GM23338 (cell line): ENCODE measurements at regions not wholly inside any gene's neighbourhood (a gene's known extent, or its start where the extent isn't known, plus 50 kb on each side); places are given as distances from the start of the nearest gene placed in this dataset.

Experiments used
- ATAC-seq: fragments of 200-7000 bp; cut with Tn5 transposase; 3 replicates; pipeline ENCODE4 v1.9.1; 2020
- DNase-seq: peaks from one replicate; pipeline ENCODE4 v3.0.0-alpha.2; 2015; ENCODE audit warnings: low spot score
- H2AFZ ChIP-seq: fragments of 200-600 bp; sonication (generic); 2 replicates; pipeline ENCODE4 v1.8.0; 2016; ENCODE audit warnings: antibody characterized with exemption, mild to moderate bottlenecking, moderate library complexity
- H3F3A ChIP-seq: fragments of 200-600 bp; sonication (generic); replicated peaks from 2 replicates; pipeline ENCODE4 v1.8.0; 2017; ENCODE audit warnings: antibody characterized with exemption, mixed run types, low read depth
- H3K27ac ChIP-seq: fragments of 200-600 bp; sonication (generic); 2 replicates; pipeline ENCODE4 v1.6.1; 2016; ENCODE audit warnings: low read depth
- H3K27me3 ChIP-seq: fragments of 200-600 bp; sonication (generic); 2 replicates; pipeline ENCODE4 v1.8.0; 2016; ENCODE audit warnings: mild to moderate bottlenecking, mixed run types, moderate library complexity; ENCODE audit not compliant: insufficient read depth
- H3K36me3 ChIP-seq: fragments of 200-600 bp; sonication (generic); 2 replicates; pipeline ENCODE4 v1.8.0; 2016; ENCODE audit warnings: mild to moderate bottlenecking; ENCODE audit not compliant: insufficient read depth
- H3K4me1 ChIP-seq: fragments of 200-600 bp; sonication (generic); 2 replicates; pipeline ENCODE4 v1.8.0; 2016; ENCODE audit warnings: mild to moderate bottlenecking, moderate library complexity; ENCODE audit not compliant: insufficient read depth
- H3K4me2 ChIP-seq: fragments of 200-600 bp; sonication (generic); 2 replicates; pipeline ENCODE4 v1.7.1; 2017; ENCODE audit warnings: mixed run types
- H3K4me3 ChIP-seq: fragments of 200-600 bp; sonication (generic); 2 replicates; pipeline ENCODE4 v1.6.1; 2016; ENCODE audit warnings: mixed run types
- H3K79me2 ChIP-seq: fragments of 200-600 bp; sonication (generic); replicated peaks from 2 replicates; pipeline ENCODE4 v1.8.0; 2017; ENCODE audit warnings: mild to moderate bottlenecking; ENCODE audit not compliant: insufficient read depth
- H3K9me2 ChIP-seq: fragments of 200-600 bp; sonication (generic); 2 replicates; pipeline ENCODE4 v1.8.0; 2017; ENCODE audit not compliant: insufficient read depth
- H4K20me1 ChIP-seq: fragments of 200-600 bp; sonication (generic); replicated peaks from 2 replicates; pipeline ENCODE4 v1.8.0; 2017; ENCODE audit warnings: mild to moderate bottlenecking; ENCODE audit not compliant: insufficient read depth
- H3K27ac Mint-ChIP-seq: 2 replicates; pipeline ENCODE4 v1.8.0; 2020; ENCODE audit warnings: inconsistent platforms, mild to moderate bottlenecking, moderate library complexity, mixed read lengths
- H3K27me3 Mint-ChIP-seq: 3 replicates; pipeline ENCODE4 v1.8.0; 2022; ENCODE audit warnings: low read depth, mild to moderate bottlenecking, moderate library complexity, mixed read lengths, inconsistent platforms; ENCODE audit not compliant: insufficient read depth, poor library complexity
- H3K36me3 Mint-ChIP-seq: 3 replicates; pipeline ENCODE4 v1.8.0; 2021; ENCODE audit warnings: low read depth, mild to moderate bottlenecking, inconsistent platforms, moderate library complexity, mixed read lengths
- H3K4me1 Mint-ChIP-seq: 3 replicates; pipeline ENCODE4 v1.8.0; 2020; ENCODE audit warnings: mild to moderate bottlenecking, inconsistent platforms, mixed read lengths
- H3K4me3 Mint-ChIP-seq: 3 replicates; pipeline ENCODE4 v1.8.0; 2021; ENCODE audit warnings: moderate library complexity, mild to moderate bottlenecking, inconsistent platforms, mixed read lengths
- H3K9me3 Mint-ChIP-seq: 3 replicates; pipeline ENCODE4 v1.8.0; 2020; ENCODE audit warnings: moderate library complexity, mild to moderate bottlenecking, inconsistent platforms, mixed read lengths
- CREB1 ChIP-seq: fragments of 250-450 bp; sonication (Bioruptor Pico); IDR thresholded peaks from 2 replicates; pipeline ENCODE4 v1.5.0; 2020; ENCODE audit warnings: low read depth, mild to moderate bottlenecking, moderate library complexity
- EZH2 ChIP-seq: fragments of 200-600 bp; sonication (generic); IDR thresholded peaks from one replicate; pipeline ENCODE4 v1.8.0; 2017; ENCODE audit warnings: antibody characterized with exemption, mild to moderate bottlenecking, low read depth; ENCODE audit not compliant: unreplicated experiment
- EZH2phosphoT487 ChIP-seq: fragments of 200-600 bp; sonication (generic); IDR thresholded peaks from one replicate; pipeline ENCODE4 v1.8.1; 2018; ENCODE audit warnings: antibody characterized with exemption; ENCODE audit not compliant: unreplicated experiment
- JUNB ChIP-seq: IDR thresholded peaks from one replicate; pipeline ENCODE4 v1.6.1; 2016; ENCODE audit warnings: antibody characterized with exemption; ENCODE audit not compliant: unreplicated experiment
- NANOG ChIP-seq: IDR thresholded peaks from 2 replicates; pipeline ENCODE4 v1.6.1; 2016; ENCODE audit warnings: antibody characterized with exemption, borderline replicate concordance
- POLR2AphosphoS5 ChIP-seq: IDR thresholded peaks from 2 replicates; pipeline ENCODE4 v1.6.1; 2016; ENCODE audit warnings: antibody characterized with exemption, low read depth
- STAT1 ChIP-seq: IDR thresholded peaks from one replicate; pipeline ENCODE4 v1.6.1; 2016; ENCODE audit warnings: antibody characterized with exemption; ENCODE audit not compliant: unreplicated experiment
- ZNF114 ChIP-seq: fragments of 250-450 bp; sonication (Bioruptor Pico); IDR thresholded peaks from 2 replicates; pipeline ENCODE4 v1.5.0; 2020; ENCODE audit warnings: mild to moderate bottlenecking, moderate library complexity
- ZNF331 ChIP-seq: fragments of 250-450 bp; sonication (Bioruptor Pico); IDR thresholded peaks from 2 replicates; pipeline ENCODE4 v1.5.0; 2020; ENCODE audit warnings: low read depth, mild to moderate bottlenecking, moderate library complexity
- ZNF462 ChIP-seq: fragments of 250-450 bp; sonication (Bioruptor Pico); IDR thresholded peaks from 2 replicates; pipeline ENCODE4 v1.5.0; 2020; ENCODE audit warnings: mild to moderate bottlenecking, moderate library complexity
- TF ChIP-seq, protein P1 (sequence below): IDR thresholded peaks from 2 replicates; pipeline ENCODE4 v1.6.1; 2016; ENCODE audit warnings: antibody characterized with exemption
- TF ChIP-seq, protein P2 (sequence below), 2 experiments: fragments of 200-600 bp in 1 of 2; sonication (generic) in 1 of 2; conservative IDR thresholded peaks; 2 replicates each; pipeline versions ENCODE4 v1.5.1 to v1.6.1; 2016 to 2017; ENCODE audit warnings: antibody characterized with exemption in 2 of 2, low read depth in 2 of 2, mild to moderate bottlenecking in 2 of 2, moderate library complexity in 1 of 2
- TF ChIP-seq, protein P3 (sequence below): IDR thresholded peaks from one replicate; pipeline ENCODE4 v1.6.1; 2018; ENCODE audit warnings: antibody characterized with exemption; ENCODE audit not compliant: unreplicated experiment

DNA sequence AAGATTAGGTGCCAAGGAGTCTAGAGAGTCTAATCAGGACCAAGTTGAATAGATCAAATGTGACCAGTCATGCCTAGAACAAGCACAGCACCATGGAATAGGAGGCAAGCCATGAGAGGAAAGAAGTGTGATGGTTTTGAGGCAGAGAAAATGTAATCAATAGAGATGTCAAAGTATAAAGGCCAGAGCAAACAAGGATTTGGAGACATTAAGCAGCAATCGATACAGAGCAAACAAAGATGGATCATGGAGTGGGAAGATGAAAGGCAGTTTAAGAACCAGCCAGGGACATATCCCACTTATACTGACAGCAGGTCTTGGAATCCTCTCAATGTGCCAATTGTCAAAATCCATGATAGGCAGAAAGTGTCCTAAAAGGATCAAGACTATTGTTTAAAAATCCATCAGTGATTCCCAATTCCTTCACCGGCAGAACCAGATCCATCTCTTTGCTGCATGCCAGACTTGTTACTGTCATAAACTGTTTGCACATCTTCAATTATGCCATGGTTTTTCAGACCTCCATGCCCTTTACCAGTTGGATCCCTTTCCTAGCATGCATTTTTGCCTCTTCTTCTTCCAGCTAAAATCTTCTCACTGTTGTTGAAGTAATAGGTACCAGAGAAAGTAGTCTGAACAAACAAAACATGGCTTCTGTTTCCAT, 520.7 kb upstream of the ARX start:
- no peak overlapping the region for H3K27ac Mint-ChIP-seq
- no peak overlapping the region for H3K4me2 ChIP-seq
- no peaks in the 10 kb centered on the region for H3K36me3 ChIP-seq
- H3K36me3 Mint-ChIP-seq, result no peaks in the 10 kb centered on the region
- no peak overlapping the region for H2AFZ ChIP-seq
- no peak overlapping the region for H3K4me3 Mint-ChIP-seq
- H3K9me3 Mint-ChIP-seq, result no peaks in the 10 kb centered on the region; the same call in 2 of the 3 replicates
- TF ChIP-seq, protein P1, sequence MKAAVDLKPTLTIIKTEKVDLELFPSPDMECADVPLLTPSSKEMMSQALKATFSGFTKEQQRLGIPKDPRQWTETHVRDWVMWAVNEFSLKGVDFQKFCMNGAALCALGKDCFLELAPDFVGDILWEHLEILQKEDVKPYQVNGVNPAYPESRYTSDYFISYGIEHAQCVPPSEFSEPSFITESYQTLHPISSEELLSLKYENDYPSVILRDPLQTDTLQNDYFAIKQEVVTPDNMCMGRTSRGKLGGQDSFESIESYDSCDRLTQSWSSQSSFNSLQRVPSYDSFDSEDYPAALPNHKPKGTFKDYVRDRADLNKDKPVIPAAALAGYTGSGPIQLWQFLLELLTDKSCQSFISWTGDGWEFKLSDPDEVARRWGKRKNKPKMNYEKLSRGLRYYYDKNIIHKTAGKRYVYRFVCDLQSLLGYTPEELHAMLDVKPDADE, result no peak
- TF ChIP-seq ZNF114 (CRISPR knock-in tag) (no peak), STAT1 (no peak), EZH2phosphoT487 (no peak), JUNB (no peak), CREB1 (CRISPR knock-in tag) (no peak), NANOG (no peak), ZNF331 (CRISPR knock-in tag) (no peak), EZH2 (no peak), POLR2AphosphoS5 (no peak), ZNF462 (CRISPR knock-in tag) (no peak)
- TF ChIP-seq, protein P2, sequence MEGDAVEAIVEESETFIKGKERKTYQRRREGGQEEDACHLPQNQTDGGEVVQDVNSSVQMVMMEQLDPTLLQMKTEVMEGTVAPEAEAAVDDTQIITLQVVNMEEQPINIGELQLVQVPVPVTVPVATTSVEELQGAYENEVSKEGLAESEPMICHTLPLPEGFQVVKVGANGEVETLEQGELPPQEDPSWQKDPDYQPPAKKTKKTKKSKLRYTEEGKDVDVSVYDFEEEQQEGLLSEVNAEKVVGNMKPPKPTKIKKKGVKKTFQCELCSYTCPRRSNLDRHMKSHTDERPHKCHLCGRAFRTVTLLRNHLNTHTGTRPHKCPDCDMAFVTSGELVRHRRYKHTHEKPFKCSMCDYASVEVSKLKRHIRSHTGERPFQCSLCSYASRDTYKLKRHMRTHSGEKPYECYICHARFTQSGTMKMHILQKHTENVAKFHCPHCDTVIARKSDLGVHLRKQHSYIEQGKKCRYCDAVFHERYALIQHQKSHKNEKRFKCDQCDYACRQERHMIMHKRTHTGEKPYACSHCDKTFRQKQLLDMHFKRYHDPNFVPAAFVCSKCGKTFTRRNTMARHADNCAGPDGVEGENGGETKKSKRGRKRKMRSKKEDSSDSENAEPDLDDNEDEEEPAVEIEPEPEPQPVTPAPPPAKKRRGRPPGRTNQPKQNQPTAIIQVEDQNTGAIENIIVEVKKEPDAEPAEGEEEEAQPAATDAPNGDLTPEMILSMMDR (conservative IDR thresholded peaks at IDR 0.05; ENCODE audit: low read depth in 2 of 2), result no peak
- TF ChIP-seq, protein P3, sequence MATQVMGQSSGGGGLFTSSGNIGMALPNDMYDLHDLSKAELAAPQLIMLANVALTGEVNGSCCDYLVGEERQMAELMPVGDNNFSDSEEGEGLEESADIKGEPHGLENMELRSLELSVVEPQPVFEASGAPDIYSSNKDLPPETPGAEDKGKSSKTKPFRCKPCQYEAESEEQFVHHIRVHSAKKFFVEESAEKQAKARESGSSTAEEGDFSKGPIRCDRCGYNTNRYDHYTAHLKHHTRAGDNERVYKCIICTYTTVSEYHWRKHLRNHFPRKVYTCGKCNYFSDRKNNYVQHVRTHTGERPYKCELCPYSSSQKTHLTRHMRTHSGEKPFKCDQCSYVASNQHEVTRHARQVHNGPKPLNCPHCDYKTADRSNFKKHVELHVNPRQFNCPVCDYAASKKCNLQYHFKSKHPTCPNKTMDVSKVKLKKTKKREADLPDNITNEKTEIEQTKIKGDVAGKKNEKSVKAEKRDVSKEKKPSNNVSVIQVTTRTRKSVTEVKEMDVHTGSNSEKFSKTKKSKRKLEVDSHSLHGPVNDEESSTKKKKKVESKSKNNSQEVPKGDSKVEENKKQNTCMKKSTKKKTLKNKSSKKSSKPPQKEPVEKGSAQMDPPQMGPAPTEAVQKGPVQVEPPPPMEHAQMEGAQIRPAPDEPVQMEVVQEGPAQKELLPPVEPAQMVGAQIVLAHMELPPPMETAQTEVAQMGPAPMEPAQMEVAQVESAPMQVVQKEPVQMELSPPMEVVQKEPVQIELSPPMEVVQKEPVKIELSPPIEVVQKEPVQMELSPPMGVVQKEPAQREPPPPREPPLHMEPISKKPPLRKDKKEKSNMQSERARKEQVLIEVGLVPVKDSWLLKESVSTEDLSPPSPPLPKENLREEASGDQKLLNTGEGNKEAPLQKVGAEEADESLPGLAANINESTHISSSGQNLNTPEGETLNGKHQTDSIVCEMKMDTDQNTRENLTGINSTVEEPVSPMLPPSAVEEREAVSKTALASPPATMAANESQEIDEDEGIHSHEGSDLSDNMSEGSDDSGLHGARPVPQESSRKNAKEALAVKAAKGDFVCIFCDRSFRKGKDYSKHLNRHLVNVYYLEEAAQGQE, result no peak
- H3K27ac ChIP-seq, result no peak overlapping the region
- H3K9me2 ChIP-seq, result no peaks in the 10 kb centered on the region
- no peaks in the 10 kb centered on the region for H4K20me1 ChIP-seq
- no peaks in the 10 kb centered on the region for H3K79me2 ChIP-seq
- DNase-seq, result no peak
- no peaks in the 10 kb centered on the region for H3K4me1 ChIP-seq
- no peaks in the 10 kb centered on the region for H3K4me1 Mint-ChIP-seq
- H3K27me3 Mint-ChIP-seq, result no peaks in the 10 kb centered on the region
- H3K4me3 ChIP-seq, result no peak overlapping the region
- H3K27me3 ChIP-seq, result no peaks in the 10 kb centered on the region
- no peaks in the 10 kb centered on the region for H3F3A ChIP-seq
- no peak for ATAC-seq
